Esophagus mucosa (tissue), 1 donor: ENCODE measurements at regions not wholly inside any gene's neighbourhood (a gene's known extent, or its start where the extent isn't known, plus 50 kb on each side); places are given as distances from the start of the nearest gene placed in this dataset.
"Not testable (repeated sequence)": the region's sequence is repeated elsewhere in the genome, so short reads cannot be mapped to it uniquely, and the experiment has no call there.

ENCODE experiments used
- ATAC-seq: fragments of 200-7000 bp; cut with Tn5 transposase; one replicate; pipeline ENCODE4 v1.9.1; 2020
- donor health status: DM: yes; HTN: yes; CAD: no.

DNA sequence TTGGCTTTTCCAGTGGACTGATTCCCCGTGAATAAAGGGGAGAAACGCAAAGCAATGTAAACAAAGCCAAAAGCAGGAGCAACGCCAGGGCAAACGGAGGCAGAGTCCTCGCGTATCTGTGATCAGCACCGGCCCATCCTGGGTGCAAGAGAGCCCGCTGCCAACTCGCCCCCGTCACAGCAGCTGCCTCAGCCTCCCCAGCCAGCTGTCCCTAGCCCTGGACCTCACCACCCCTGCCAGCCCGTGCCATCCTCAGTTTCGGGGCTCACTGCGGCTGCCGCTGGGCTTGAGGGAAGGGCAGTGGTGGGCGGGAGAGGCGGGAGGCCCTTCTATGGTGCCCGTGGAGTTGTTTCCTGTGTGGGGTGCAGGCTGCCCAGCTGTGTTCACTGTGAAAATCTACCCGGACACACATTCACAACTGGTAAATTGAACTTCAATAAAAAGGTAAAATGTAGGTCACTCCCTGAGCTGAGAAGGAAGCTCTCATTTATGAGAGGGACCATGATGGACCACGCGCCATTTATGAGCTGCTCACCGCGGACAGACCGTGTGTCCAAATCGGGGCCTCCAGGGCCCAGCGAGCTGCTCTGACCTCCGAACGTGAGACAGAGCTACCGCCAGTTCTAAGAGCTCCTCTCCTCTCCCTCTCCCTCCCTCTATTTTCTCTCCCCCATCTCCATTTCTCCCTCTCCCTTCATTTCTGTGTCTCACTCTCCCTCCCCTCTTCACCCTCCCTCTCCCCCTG, 330.5 kb upstream of the SFSWAP start:
- ATAC-seq: no peak

DNA sequence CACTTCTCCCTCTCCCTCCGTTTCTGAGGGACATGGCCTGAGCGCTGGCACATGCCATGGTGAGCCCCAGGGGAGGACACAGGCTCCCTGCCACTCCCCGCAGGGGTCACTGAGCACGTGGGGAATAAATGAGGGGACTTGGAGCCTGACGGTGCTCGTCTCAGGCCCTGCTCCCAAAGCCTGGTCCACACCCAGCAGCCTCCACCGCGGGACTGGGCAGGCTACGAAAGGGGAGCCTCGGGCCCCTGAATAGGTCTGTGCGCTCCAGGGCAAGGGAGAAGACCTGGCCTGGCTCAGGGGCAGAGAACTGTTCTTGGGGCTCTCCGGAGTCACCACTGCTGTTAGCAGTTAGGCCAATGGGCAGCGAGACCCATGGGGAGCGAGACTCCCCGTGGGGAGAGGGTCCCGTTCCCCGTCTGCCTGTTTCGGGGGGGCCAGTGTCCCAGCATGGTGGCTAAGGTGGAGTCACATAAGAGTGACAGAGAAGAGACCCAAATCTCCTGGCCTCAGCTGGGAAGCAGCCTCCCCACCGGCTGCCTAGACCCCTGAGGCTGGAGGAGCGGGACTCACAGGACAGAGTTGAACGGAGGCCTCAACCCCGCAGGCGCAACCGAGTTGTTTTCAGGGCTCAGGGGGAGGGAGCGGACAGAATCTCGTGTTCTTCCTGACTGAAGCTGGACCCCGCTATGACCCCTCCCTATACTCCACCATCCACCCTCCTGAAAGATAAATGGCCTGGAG, 329.8 kb upstream of the SFSWAP start:
- ATAC-seq: no peak

DNA sequence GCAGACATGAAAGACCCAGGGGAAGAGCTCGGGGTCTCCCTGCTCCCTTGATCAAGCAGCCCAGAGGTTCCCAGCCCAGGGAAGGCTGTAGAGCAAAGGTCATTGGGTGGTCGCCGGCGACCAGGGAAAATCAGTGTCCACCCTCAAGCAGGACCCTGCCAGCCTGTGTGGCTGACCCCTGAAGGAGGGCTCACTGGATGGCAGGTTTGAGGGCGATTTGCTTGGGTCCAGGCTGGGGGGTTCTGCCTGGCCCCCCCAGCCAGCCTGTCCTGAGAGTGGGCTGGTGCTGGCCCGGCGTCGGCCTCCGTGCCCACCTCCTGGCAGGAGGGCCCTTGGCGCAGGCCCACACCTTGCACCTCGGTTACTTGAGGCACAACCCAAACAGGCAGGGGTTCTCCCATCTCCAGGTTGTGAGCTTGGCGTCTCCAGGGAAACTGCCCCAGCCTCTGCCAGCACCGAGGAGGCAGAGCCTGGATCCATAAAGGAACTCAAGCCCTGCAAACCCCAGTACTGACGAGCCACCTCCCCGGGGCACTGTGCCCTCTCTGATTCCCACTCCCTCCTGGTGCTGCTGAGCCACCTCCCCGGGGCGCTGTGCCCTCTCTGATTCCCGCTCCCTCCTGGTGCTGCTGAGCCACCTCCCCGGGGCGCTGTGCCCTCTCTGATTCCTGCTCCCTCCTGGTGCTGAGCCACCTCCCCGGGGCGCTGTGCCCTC, 329.0 kb upstream of the SFSWAP start:
- ATAC-seq: no peak

DNA sequence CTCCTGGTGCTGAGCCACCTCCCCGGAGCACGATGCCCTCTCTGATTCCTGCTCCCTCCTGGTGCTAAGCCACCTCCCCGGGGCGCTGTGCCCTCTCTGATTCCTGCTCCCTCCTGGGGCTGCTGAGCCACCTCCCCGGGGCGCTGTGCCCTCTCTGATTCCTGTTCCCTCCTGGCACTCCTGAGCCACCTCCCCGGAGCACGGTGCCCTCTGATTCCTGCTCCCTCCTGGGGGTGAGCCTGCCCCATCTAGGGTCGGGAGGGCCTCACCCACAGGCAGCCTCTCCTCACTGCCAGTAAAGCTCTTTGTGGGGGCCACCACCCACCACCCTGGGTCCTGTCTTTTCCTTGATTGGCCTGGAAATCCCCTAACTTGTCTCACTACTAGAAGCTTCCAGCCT, 327.6 kb upstream of the SFSWAP start:
- ATAC-seq: no peak

DNA sequence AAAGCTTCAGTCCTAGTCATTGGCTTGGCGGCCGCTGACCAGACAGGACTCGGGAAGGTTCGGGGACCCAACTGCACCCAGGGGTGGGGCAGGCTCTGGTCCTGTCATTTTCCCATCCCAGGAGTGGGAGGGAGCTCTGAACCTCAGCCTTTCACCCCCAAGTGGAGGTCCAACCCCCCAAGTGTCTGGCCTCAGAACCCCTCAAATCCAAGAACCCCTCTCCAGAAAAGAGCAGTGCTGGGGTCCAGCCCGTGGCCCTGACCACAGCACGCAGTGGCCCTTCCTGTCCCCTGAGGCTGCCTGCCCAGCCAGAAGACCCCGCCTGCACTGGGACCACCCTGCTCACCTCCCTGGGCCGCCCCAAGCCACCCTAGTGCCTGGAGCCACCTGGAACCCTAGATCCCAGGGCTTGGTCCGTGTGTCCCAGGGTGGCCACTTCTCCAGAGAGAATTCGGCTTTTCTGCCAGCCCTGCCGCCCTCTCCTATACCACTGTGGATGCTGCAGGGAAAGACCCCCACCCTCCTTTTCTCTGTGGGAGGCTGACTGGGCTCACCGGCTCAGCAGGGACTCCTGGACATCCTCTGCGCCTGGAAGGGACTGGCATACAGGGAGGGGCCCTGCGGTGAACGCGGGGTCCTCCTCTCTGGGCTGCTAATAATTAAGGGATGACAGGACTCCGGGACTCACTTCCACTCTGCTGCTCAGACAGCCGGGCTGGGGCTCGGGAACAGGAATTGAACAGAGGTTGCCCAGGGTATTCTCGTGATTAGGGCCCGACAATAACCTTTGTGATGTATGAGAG, 326.9 kb upstream of the SFSWAP start:
- ATAC-seq: no peak

DNA sequence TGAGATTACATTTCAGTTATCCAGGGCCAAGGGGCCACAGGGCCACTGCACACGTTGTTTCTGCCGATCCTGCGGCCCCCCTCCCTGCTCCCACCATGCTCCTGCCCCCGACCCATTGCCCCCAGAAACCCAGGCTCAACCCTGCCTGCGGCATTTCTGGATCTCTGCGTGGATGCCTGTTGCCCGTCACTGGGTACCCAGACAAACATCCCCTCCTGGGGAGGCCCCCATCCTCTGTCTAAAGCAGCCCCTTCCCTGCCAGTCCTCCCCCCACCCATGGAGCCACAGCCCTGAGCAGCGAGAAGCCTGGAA, 326.4 kb upstream of the SFSWAP start:
- no peak for ATAC-seq

DNA sequence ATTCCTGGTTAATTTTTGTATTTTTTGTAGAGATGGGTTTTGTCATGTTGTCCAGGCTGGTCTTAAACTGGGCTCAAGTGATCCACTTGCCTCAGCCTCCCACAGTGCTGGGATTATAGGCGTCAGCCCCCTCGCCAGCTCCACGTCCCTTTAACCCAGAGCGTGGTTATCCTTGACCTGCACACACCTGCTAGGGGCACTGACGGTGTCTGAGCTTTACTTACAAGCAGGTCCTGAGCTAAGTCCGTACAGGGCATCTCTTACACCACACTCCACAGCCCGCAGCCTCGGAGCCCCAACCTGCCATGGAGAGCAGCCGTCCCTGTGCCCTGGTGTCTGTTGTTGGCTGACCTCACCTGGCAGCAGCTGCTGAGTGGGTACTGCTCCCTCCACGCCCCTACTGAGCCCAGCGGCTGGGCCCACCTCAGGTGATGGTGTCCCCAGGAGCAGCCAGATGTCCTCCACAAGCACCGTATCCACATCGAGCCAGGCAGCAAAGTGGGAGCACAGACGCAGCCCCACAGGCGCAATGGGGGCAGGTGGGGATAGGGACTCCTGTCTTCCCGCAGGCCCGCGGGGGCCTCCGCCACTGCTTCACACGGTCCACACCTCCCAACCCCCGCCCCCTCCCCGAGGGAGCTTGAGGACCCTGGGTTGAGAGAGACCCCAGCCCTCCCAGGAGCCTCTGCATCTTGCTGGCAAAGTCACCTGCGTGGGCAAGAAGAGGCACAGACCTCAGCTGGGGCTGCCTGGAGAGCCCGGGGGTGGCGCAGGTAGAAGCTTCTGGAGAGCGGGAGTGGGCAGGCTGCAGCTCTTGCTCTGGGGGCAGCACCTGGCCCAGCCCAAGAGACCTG, 325.4 kb upstream of the SFSWAP start:
- no peak for ATAC-seq

DNA sequence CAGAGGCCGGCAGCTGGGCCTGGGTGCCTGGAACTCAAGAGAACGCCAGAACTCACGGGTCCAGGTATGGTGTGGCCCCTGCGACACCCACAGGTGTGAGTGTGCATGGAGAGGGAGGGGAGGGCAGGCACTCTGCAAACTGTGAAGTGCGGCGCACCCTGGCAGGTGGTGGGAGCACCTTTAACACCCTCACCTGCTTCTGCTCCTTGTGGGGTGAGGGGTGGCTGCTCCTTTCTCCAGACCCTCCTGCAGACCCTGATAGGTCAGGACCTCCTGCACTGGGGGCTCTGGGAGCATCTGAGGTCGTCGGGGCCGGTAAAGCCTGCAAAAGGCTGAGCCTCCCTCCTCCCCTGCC, 324.7 kb upstream of the SFSWAP start:
- ATAC-seq: no peak

DNA sequence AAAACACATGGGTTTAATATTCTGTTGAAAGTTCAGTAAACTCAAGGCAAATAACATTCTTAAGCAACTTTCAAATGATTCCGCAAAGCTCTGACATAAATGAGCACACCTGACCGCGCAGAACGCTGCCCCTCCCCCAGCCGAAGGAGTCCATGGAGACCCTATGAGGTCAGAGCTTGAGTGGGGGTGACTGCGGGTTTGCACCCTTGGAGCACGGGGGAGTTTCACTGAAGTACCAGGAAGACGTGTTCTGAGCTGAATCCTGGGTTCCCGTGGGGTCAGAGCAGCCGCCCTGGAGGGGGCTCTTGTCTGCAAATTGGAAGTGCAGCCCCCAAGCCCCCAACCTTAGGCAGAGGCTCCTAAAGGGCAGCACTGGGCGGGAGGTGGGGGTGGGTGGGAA, 324.1 kb upstream of the SFSWAP start:
- ATAC-seq: no peak

DNA sequence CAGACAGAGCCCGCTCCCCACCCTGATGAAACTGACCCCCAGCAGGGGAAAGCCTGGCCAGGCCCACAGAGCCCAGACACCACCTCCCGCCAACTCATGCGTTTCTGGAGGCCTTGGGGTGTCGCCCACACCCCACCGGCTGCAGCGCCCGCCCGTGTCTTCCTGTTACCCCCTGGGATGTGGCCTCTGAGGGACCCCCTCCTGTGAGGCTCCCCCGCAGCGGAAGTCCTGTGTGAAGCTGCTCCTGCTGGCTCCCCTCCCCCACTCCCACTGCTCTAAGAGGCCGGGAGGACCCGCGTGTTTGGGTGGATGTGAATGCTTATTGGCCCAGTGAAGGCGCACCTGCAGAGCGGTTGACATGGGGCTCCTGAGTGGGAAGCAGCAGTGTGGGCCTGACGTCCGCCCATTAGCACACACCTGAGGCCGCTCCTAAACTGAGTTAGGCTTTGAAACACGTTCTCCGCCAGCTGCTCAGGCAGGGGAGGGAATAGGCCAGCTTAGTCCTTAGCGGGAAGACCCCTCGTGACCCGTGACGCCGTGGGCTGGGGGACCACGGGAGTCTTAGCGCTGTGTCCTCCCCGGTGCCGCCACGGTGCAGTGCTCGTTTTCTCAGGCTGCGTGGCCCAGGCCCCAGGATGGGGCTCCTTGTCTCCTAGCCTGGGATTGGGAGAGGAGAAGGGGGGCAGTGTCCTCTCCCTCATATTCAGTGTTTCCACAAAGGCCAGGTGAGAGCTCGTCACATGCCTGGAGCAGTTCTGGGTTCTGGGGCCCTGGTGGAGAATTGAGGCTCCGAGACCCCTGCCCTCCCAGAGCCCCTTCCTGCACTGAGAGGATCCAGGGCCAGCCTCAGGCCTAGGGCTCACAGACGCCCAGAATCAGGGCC, 323.4 kb upstream of the SFSWAP start:
- ATAC-seq: no peak

DNA sequence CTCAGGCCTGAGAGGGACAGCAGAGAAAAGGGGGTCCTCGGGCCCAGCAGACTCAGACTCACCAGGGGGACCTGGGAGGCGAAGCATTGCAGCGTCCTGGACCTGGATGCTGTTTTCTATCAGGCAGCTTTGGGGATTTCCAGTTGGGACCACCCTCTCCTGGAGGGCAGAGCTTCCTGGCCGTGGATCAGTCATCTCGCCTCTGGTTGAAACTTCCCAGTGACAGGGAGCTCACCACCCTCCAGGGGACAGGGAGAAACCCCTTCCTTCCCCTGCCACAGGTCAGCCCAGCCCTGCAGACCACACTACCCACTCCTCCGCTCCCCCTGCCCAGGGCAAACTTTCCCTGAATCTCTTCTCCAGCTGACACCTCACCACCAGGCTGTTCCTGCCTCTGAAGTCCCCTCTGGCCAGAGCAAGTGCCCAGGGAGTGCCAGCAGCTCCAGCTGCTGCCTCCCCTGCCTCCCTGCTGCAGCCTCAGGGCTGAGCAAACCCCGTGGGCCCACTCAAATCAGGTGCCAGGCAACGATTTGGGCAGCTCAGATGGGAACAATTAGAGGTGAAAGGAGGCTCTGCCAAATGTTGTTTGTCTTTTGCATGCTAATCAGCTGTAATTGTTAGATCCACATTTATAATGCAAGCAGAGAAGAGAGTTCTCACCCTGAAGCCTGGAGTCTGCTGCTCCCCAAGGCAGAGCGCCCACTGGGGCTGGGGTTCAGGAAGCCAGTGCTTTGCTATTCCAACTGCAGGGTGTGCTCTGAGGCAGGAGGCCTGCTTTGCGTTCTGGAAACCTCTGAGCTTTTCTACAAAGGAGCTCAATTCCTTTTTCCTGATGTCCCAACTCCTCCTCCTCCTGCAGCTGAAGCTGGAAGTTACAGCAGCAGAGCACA, 322.5 kb upstream of the SFSWAP start:
- not testable (repeated sequence) for ATAC-seq

DNA sequence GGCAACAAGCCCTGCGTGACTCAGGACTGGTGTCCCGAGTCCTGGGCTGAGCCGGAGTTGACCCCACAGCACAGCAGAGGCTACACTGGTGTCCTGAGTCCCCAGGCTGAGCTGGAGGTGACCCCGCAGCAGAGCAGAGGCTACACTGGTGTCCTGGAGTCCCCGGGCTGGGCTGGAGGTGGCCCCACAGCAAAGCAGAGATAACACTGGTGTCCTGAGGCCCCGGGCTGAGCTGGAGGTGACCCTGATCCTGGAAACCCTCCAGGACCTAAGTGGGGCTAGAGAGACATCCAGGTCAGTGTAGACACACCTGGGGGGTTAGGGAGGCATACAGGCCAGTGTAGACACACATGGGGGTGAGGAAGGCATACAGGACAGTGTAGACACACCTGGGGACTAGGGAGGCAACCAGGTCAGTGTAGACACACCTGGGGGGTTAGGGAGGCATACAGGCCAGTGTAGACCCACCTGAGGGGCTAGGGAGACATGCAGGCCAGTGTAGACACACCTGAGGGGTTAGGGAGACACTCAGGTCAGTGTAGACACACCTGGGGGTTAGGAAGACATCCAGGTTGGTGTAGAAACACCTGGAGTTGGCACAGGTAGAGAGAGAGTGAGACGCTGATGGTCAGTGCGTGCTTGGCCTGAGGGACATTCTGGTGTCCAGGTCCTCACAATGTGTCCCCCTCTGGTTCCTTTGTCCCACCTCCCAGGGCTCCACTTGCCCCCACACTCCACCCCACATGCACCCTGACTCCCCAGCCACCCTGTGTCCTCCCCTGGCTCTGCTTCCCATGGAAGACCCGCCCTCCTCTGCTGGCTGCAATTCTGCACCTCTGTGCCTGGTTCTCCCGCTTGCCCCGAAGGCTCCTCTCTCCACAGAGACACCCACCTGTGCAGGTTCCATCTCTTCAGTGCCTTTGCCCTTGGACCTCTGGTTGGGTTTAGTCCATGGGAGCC, 321.6 kb upstream of the SFSWAP start:
- ATAC-seq: peak; percentile 12

DNA sequence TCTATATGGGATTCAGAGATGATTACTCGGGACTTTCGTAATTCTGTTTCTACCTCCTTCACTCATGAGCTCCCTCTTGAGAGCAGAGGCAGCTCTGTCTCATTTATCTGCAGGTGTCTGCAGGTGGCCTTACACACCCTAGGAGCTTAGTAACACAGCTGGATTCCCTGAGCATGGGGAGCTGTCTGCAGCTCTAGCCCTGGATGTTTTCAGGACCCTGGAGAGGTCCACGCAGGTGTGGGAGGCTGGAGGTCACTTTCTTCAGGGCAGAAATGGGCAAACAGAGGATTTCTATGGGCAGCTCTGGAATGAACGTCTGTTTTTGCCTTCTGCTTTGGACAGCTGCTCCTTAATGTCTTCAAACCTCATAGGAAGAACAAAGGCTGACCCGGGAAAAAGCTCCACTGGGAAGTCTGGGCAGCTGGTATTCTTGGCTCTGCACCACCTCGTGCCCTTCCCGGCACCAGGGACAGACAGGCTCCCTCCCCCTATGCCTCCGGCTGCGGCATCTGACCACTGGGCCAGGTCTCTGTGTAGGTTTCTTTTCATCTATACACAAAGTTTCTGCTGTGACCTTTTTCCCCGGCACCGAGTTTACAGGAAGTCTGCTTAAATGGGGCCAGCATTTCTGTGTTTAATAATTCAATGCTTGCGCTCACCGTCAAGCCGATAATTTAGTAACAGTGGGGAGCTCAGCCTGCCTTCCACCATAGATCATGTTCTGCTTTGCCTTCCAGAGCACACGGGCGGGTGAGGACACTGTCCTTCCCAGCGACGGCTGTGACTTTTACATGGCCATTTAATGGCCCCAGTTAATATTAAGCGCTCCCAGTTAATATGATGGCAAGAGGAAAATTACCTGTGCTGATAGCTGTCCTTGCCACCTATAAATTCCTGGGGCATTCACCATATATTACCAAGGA, 320.2 kb upstream of the SFSWAP start:
- peak; percentile 53 for ATAC-seq

DNA sequence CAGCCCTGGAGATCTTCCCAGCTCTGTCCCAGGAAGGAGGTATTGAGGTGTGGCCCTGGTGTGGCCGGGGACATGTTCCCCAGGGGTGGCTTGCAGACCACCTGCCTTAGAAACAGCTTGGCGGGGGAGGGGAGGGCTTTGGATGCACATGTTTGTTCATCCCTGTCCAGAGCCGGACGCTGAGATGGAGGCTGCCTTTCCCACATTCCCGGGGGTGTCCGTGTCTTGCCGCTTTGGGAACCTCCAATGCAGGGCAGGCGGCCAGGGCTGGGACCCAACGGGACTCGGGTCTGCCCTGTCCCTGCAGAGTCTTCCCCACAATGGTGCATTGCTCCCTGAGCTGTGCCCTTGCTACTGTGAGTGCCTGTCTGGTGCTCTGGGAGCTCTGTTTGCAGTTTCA, 319.5 kb upstream of the SFSWAP start:
- no peak for ATAC-seq

DNA sequence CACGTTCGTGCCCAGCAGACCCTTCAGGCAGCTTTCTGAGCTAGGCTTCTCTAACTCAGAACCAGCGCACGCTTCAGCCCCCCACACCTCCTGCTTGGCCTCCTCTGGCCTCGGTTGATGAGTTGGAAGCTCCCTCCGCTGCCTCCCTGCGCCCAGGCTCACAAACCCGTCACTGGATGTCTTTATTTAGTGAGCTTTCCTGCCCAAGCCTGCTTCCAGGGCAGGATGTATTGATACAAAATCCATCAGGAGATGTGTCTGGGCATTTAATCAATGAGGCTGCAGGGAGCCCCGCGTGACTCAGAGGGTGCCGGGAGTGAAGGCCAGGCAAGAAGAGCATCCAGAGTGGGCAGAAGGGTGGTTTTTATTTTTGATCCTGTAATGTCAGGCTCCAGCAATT, 316.1 kb upstream of the SFSWAP start:
- not testable (repeated sequence) for ATAC-seq

DNA sequence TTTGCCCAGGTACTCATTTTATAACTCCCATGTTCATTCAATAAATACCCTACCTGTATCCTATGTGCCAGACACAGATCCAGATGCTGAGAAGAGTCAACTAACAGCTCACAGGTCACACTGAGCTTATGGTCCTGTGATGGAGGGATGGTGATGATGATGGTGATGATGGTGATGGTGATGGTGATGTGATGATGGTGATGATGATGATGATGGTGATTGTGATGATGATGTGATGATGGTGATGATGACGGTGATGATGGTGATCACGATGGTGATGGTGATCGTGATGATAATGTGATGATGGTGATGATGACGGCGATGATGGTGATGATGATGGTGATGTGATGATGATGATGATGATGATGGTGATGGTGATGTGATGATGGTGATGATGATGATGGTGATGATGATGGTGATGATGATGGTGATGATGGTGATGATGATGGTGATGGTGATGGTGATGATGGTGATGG, 315.6 kb upstream of the SFSWAP start:
- not testable (repeated sequence) for ATAC-seq

DNA sequence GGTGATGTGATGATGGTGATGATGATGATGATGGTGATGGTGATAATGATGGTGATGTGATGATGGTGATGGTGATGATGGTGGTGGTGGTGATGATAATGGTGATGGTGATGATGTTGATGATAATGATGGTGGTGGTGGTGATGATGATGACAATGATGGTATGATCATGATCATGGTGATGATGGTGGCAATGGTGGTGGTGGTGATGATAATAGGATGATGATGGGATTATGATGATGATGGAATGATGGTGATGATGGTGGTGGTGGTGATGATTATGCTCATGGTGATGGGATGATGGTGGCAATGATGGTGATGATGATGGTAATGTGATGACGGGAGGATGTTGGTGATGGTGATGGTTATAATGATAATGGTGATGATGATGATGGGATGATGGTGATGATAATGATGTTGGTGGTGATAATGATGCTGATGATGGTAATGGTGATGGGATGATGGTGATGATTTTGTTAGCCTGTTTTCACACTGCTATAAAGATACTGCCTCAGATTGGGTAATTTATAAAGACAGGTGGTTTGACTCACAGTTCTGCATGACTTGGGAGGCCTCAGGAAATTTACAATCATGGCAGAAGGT, 314.8 kb upstream of the SFSWAP start:
- ATAC-seq: no peak
